GM13977 (cell line): ENCODE measurements at regions not wholly inside any gene's neighbourhood (a gene's known extent, or its start where the extent isn't known, plus 50 kb on each side); places are given as distances from the start of the nearest gene placed in this dataset.

Source experiments
- DNase-seq: peaks from one replicate; pipeline ENCODE4 v3.0.0; 2012; ENCODE audit warnings: low spot score
- CTCF ChIP-seq: IDR thresholded peaks from 2 replicates; pipeline ENCODE4 v1.5.1; 2012; ENCODE audit warnings: mild to moderate bottlenecking, control low read depth; ENCODE audit not compliant: insufficient read depth; ENCODE audit errors: extremely low read depth, missing control alignments
- in situ Hi-C: fragments of 300-500 bp; cut with MboI; formaldehyde crosslinking; loops from one replicate; pipeline ENCODE4 v1.12.0; 2022; ENCODE audit warnings: low sequenced_read_pairs, low pct_unique_long_range_greater_than_20kb, mixed read lengths, inconsistent platforms; ENCODE audit not compliant: unreplicated experiment

DNA sequence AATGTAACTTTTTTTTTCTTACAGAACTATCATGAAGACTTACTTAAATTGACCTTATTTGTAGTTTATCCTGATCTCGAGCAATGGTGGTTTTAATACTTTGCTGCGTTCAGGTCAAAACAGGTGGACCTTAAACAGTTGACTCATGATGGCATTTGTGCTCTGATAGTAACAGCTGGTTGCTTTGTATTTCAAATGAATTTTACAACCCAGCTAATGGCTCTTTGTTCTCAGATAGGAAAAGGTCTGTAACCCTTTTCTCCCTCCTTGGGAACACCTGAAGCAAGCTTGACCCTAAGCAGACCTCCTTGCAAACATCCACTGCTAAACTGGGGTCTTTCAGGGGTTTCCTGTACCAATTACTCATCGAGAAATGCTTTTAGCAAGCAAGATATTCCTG is 79.2 kb downstream of the F11 start:
- DNase-seq, result no peak
- in situ Hi-C loops, result no loop called here
- no peak for TF ChIP-seq CTCF

DNA sequence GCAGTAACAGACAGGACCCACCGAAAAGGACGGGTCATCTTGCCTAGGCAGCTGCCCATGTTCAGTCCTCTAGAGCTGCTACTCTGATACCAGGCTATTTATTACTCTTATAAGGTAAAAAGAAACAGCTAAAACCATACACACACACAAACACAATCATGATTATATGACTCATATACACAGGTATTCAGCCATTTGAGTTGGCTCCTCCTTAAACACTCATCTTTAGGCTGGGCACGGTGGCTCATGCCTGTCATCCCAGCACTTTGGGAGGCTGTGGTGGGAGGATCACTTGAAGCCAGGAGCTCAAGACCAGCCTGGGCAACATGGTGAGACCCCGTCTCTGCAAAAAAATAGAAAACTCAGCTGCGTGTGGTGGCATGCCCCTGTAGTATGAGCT is 76.6 kb downstream of the F11 start:
- no peak for DNase-seq
- no peak for TF ChIP-seq CTCF
- in situ Hi-C loops, result no loop called here

GRCh38 chr4:186341655-186342054 is 75.7 kb downstream of the F11 start:
- no peak for TF ChIP-seq CTCF
- DNase-seq, result no peak
- in situ Hi-C loops, result no loop called here
